OCI-LY3 (cell line): ENCODE measurements at regions not wholly inside any gene's neighbourhood (a gene's known extent, or its start where the extent isn't known, plus 50 kb on each side); places are given as distances from the start of the nearest gene placed in this dataset.

Experiments
- H2AFZ ChIP-seq: fragments of 200-600, 300-600 bp; shearing (Covaris generic); 2 replicates; pipeline ENCODE4 v1.6.0; 2014; ENCODE audit warnings: antibody characterized with exemption, low read depth, low read length
- H3K27ac ChIP-seq: fragments of 200-600, 300-600 bp; sonication (generic); 2 replicates; pipeline ENCODE4 v1.5.1; 2014; ENCODE audit warnings: mild to moderate bottlenecking, low read length, moderate library complexity, mixed read lengths
- H3K27me3 ChIP-seq: fragments of 200-600, 300-600 bp; sonication (generic); 2 replicates; pipeline ENCODE4 v1.6.1; 2014; ENCODE audit warnings: low read depth, low read length, mixed read lengths
- H3K36me3 ChIP-seq: fragments of 200-600, 300-600 bp; sonication (generic); replicated peaks from 2 replicates; pipeline ENCODE3; 2014; ENCODE audit warnings: low read depth, low read length, mixed read lengths
- H3K4me1 ChIP-seq: fragments of 300-600, 200-600 bp; sonication (generic); 2 replicates; pipeline ENCODE4 v1.6.1; 2014; ENCODE audit warnings: low read length, mixed read lengths
- H3K4me2 ChIP-seq: fragments of 200-600, 300-600 bp; sonication (generic); 2 replicates; pipeline ENCODE4 v1.6.1; 2014; ENCODE audit warnings: low read length, mixed read lengths
- H3K4me3 ChIP-seq: fragments of 300-600, 200-600 bp; sonication (generic); 2 replicates; pipeline ENCODE4 v1.5.1; 2014; ENCODE audit warnings: antibody characterized with exemption, mild to moderate bottlenecking, low read length, moderate library complexity
- H3K79me2 ChIP-seq: fragments of 300-600, 200-600 bp; shearing (Covaris generic); 2 replicates; pipeline ENCODE4 v1.6.1; 2014; ENCODE audit warnings: mild to moderate bottlenecking, low read length, mixed read lengths
- H3K9ac ChIP-seq: fragments of 300-600, 200-600 bp; shearing (Covaris generic); 2 replicates; pipeline ENCODE4 v1.6.0; 2014; ENCODE audit warnings: mild to moderate bottlenecking, low read length, moderate library complexity
- H3K9me3 ChIP-seq: fragments of 200-600, 300-600 bp; shearing (Covaris generic); 2 replicates; pipeline ENCODE4 v1.6.1; 2014; ENCODE audit warnings: low read length, mixed read lengths; ENCODE audit not compliant: insufficient read depth
- H4K20me1 ChIP-seq: fragments of 200-600, 300-600 bp; sonication (generic); 2 replicates; pipeline ENCODE4 v1.6.1; 2016; ENCODE audit warnings: low read length, mixed read lengths; ENCODE audit not compliant: insufficient read depth
- EZH2phosphoT487 ChIP-seq: fragments of 200-600 bp; shearing (Covaris generic); IDR thresholded peaks from 2 replicates; pipeline ENCODE4 v1.6.1; 2018; ENCODE audit warnings: antibody characterized with exemption, mixed run types, low read depth
- TF ChIP-seq, protein P1 (sequence below): fragments of 200-600, 300-600 bp; sonication (generic); IDR thresholded peaks from 2 replicates; pipeline ENCODE4 v1.5.1; 2014; ENCODE audit warnings: antibody characterized with exemption, low read length, low read depth

DNA sequence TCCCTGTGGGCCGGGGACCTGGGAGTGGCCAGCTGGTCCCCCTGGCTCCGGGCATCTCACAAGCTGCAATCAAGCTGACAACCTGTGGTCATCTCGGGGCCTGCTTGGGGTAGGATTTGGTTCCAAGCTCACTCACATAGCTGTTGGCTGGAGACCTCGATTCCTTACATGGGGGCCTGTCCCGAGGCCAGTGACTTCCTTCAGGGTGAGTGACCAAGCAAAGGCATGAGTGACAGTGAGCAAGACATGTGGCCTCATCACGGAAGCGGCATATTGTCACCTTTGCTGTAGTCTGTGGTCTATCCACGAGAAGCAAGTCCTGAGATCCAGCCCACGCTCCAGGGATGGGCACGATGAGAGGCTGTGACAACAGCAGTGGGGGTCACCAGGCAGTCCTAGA is 131.4 kb upstream of the ID2 start:
- H3K9ac ChIP-seq = peak overlapping the region; percentile 90
- peaks cover 84% of the 10 kb centered on the region for H3K4me1 ChIP-seq
- H3K27me3 ChIP-seq = no peaks in the 10 kb centered on the region
- peaks cover 58% of the 10 kb centered on the region for H3K79me2 ChIP-seq
- H3K4me2 ChIP-seq = peak overlapping the region; percentile 94
- no peaks in the 10 kb centered on the region for H3K9me3 ChIP-seq
- H2AFZ ChIP-seq = no peak overlapping the region
- peak overlapping the region; percentile 84 for H3K4me3 ChIP-seq
- H4K20me1 ChIP-seq = no peaks in the 10 kb centered on the region
- TF ChIP-seq EZH2phosphoT487 = no peak
- TF ChIP-seq, protein P1, sequence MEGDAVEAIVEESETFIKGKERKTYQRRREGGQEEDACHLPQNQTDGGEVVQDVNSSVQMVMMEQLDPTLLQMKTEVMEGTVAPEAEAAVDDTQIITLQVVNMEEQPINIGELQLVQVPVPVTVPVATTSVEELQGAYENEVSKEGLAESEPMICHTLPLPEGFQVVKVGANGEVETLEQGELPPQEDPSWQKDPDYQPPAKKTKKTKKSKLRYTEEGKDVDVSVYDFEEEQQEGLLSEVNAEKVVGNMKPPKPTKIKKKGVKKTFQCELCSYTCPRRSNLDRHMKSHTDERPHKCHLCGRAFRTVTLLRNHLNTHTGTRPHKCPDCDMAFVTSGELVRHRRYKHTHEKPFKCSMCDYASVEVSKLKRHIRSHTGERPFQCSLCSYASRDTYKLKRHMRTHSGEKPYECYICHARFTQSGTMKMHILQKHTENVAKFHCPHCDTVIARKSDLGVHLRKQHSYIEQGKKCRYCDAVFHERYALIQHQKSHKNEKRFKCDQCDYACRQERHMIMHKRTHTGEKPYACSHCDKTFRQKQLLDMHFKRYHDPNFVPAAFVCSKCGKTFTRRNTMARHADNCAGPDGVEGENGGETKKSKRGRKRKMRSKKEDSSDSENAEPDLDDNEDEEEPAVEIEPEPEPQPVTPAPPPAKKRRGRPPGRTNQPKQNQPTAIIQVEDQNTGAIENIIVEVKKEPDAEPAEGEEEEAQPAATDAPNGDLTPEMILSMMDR = no peak
- H3K27ac ChIP-seq = peak overlapping the region; percentile 98
- H3K36me3 ChIP-seq = peaks cover 26% of the 10 kb centered on the region

DNA sequence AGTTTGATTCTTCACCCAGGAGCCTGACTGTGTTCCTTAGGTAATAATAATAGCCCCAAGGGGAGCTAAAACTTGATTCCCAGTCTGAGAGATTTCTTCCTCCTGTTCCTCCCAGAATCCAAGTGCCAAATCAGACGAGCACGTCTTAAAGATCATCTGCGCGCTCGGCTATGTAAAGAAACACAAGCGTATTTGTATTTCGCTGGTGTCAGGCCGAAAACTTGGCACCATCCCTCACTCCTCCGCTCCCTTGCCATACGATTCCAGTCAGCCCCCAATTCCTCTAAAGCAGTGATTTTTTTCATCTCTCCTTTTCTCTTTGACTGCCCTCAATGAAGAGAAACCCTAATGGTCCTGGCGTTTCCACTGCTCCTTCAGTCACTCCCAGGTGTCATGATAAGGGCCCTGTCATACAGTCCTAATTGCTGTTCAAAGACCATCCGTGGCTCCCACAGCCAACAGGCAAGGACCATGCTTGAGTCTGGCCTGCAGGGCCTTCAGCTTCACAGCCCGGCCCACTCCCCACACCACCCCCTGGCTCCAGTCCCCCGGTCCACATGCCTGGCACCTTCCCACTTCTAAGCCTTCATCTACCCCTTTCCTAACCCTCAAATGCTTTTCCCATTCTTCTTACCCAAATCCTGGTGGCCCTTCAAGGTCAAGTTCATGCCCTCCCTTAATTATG is 130.8 kb upstream of the ID2 start:
- Histone ChIP-seq H3K4me3 (peak overlapping the region; percentile 84), H3K79me2 (peaks cover 52% of the 10 kb centered on the region), H3K36me3 (peaks cover 23% of the 10 kb centered on the region), H4K20me1 (no peaks in the 10 kb centered on the region), H2AFZ (no peak overlapping the region), H3K27ac (peak overlapping the region; percentile 98), H3K9ac (peak overlapping the region; percentile 90), H3K9me3 (no peaks in the 10 kb centered on the region), H3K27me3 (no peaks in the 10 kb centered on the region), H3K4me1 (peaks cover 78% of the 10 kb centered on the region), H3K4me2 (peak overlapping the region; percentile 94)
- TF ChIP-seq EZH2phosphoT487 = no peak
- TF ChIP-seq, protein P1 = no peak

DNA sequence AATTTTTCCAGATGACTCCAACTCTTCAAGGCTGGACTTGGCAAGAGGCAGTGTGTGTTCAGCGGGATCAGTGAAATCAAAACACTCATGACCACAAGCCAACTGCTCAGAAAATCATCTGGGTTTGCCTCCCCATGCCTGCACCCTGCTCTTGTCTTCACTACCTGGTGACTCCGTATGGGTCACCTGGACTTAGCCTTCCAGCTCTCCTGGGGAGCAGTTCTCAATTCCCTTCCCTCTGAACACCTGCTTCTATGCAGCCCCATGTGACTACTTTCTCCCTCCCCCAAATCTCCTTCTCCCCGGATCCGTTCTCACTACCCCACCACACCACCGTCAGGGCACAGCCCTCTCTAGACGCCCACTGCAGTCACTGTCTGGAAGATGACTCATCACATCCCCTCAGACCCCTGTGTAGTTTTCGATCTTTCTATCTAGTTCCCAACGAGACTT is 130.2 kb upstream of the ID2 start:
- TF ChIP-seq EZH2phosphoT487 = no peak
- TF ChIP-seq, protein P1 = no peak
- Histone ChIP-seq H3K9ac (peak overlapping the region; percentile 90), H3K4me1 (peaks cover 72% of the 10 kb centered on the region), H3K27me3 (no peaks in the 10 kb centered on the region), H3K4me3 (peak overlapping the region; percentile 84), H3K79me2 (peaks cover 46% of the 10 kb centered on the region), H2AFZ (no peak overlapping the region), H3K27ac (peak overlapping the region; percentile 98), H3K9me3 (no peaks in the 10 kb centered on the region), H4K20me1 (no peaks in the 10 kb centered on the region), H3K4me2 (peak overlapping the region; percentile 94), H3K36me3 (peaks cover 27% of the 10 kb centered on the region)

DNA sequence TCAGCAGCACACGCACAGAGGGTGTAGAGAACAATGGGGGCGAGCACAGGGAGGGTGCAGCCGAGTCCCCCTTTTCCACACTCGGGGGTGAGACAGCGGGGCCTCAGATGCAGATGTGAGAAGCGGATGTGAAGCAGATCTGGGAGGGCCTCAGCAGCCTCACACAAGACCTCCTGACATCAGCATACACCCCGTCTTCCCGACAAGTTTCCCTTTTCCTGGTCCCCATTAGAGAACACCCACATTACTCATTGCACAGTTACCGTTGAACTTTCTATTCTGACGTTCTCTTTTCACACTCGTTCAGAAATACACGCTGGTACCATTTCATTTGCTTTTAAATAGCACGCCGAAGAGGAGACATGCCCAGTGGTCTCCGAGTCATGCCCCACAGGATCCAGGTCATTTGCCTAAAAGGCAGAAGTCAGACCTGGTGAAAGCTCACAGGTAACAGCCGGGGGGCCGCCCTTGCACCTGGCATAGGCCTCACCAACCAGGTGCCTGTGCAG is 129.5 kb upstream of the ID2 start:
- Histone ChIP-seq H3K4me1 (peaks cover 65% of the 10 kb centered on the region), H3K27me3 (no peaks in the 10 kb centered on the region), H4K20me1 (no peaks in the 10 kb centered on the region), H3K36me3 (peaks cover 31% of the 10 kb centered on the region), H2AFZ (no peak overlapping the region), H3K4me2 (peak overlapping the region; percentile 94), H3K4me3 (peak overlapping the region; percentile 84), H3K79me2 (peaks cover 39% of the 10 kb centered on the region), H3K9me3 (no peaks in the 10 kb centered on the region), H3K9ac (peak overlapping the region; percentile 90), H3K27ac (peak overlapping the region; percentile 98)
- no peak for TF ChIP-seq EZH2phosphoT487
- TF ChIP-seq, protein P1 = no peak
